PC-3 (cell line): ENCODE measurements at regions not wholly inside any gene's neighbourhood (a gene's known extent, or its start where the extent isn't known, plus 50 kb on each side); places are given as distances from the start of the nearest gene placed in this dataset.

Experiments
- ATAC-seq: fragments of 200-7000 bp; cut with Tn5 transposase; 2 replicates; pipeline ENCODE4 v1.9.1; 2020; ENCODE audit warnings: mild to moderate bottlenecking, moderate library complexity
- BruUV-seq: library from RNA; stranded (reverse); fragments of 400-500 nt; replicated peaks from 2 replicates; lab custom pipeline; 2021; lab: Mats Ljungman, UMichigan
- CTCF ChIA-PET: fragments of 300-600 bp; sonication (Branson Sonifier 250); formaldehyde crosslinking; loops from one replicate; lab custom pipeline; 2022; ENCODE audit warnings: antibody characterized with exemption; lab: Charles Lee
- POLR2A ChIA-PET: fragments of 300-600 bp; sonication (Branson Sonifier 250); formaldehyde crosslinking; loops from one replicate; lab custom pipeline; 2022; ENCODE audit warnings: antibody characterized with exemption; ENCODE audit not compliant: unreplicated experiment; lab: Charles Lee
- DNase-seq: peaks from one replicate; pipeline ENCODE4 v3.0.0-alpha.2; 2015
- H2AFZ ChIP-seq: fragments of 300-600 bp; sonication (generic); 2 replicates; pipeline ENCODE4 v1.6.0; 2016; ENCODE audit warnings: antibody characterized with exemption, low read length
- H3F3A ChIP-seq: fragments of 300-600 bp; sonication (generic); one replicate; pipeline ENCODE4 v1.6.0; 2017; ENCODE audit warnings: antibody characterized with exemption, low read length, control low read depth, mild to moderate bottlenecking; ENCODE audit not compliant: unreplicated experiment
- H3K27ac ChIP-seq: fragments of 300-600 bp; sonication (generic); 2 replicates; pipeline ENCODE4 v1.5.1; 2016; ENCODE audit warnings: mild to moderate bottlenecking, low read length
- H3K27me3 ChIP-seq: fragments of 300-600 bp; sonication (generic); 2 replicates; pipeline ENCODE4 v1.6.1; 2016; ENCODE audit warnings: low read length, mixed read lengths
- H3K36me3 ChIP-seq: fragments of 300-600 bp; sonication (generic); 2 replicates; pipeline ENCODE4 v1.6.1; 2016; ENCODE audit warnings: low read depth, mixed run types, low read length, mixed read lengths
- H3K4me1 ChIP-seq: fragments of 300-600 bp; sonication (generic); 2 replicates; pipeline ENCODE4 v1.5.1; 2016; ENCODE audit warnings: low read length; ENCODE audit not compliant: insufficient read depth
- H3K4me2 ChIP-seq: fragments of 300-600 bp; sonication (generic); 2 replicates; pipeline ENCODE4 v1.6.0; 2016; ENCODE audit warnings: low read length
- H3K4me3 ChIP-seq: fragments of 300-600 bp; sonication (generic); 2 replicates; pipeline ENCODE4 v1.5.1; 2016; ENCODE audit warnings: mild to moderate bottlenecking, low read length, mixed read lengths
- H3K79me2 ChIP-seq: fragments of 300-600 bp; sonication (generic); 2 replicates; pipeline ENCODE4 v1.6.1; 2017; ENCODE audit warnings: low read length, mixed read lengths
- H3K9ac ChIP-seq: fragments of 300-600 bp; sonication (generic); 2 replicates; pipeline ENCODE4 v1.6.0; 2016; ENCODE audit warnings: mild to moderate bottlenecking, low read length
- H3K9me2 ChIP-seq: fragments of 300-600 bp; sonication (generic); replicated peaks from 2 replicates; pipeline ENCODE4 v1.6.1; 2016; ENCODE audit warnings: mixed run types, low read length, mixed read lengths
- H3K9me3 ChIP-seq: fragments of 300-600 bp; sonication (generic); 2 replicates; pipeline ENCODE4 v1.6.1; 2016; ENCODE audit warnings: low read length, mixed read lengths
- H4K20me1 ChIP-seq: fragments of 300-600 bp; sonication (generic); 2 replicates; pipeline ENCODE4 v1.6.1; 2016; ENCODE audit warnings: low read length, mixed read lengths
- CTCF ChIP-seq: fragments of 300-600 bp; sonication (generic); conservative IDR thresholded peaks from 2 replicates; pipeline ENCODE4 v1.5.1; 2017; ENCODE audit warnings: antibody characterized with exemption, low read depth, mild to moderate bottlenecking, low read length
- EZH2 ChIP-seq: fragments of 300-600 bp; sonication (generic); IDR thresholded peaks from one replicate; pipeline ENCODE4 v1.6.1; 2017; ENCODE audit warnings: antibody characterized with exemption, mild to moderate bottlenecking, low read length; ENCODE audit not compliant: unreplicated experiment
- EZH2phosphoT487 ChIP-seq: fragments of 300-600 bp; sonication (generic); IDR thresholded peaks from 2 replicates; pipeline ENCODE4 v1.6.1; 2018; ENCODE audit warnings: mild to moderate bottlenecking, antibody characterized with exemption, low read length, borderline replicate concordance
- intact Hi-C: fragments of 100-400 bp; cut with micrococcal nuclease; formaldehyde crosslinking; loops from 2 replicates; pipeline ENCODE4 v1.9.0; 2023

GRCh38 chr5:174310243-174310642, 264.7 kb downstream of the NSG2 start:
- intact Hi-C loops = loop anchor here (10.0 kb wide), 1 partner anchor 1605 kb away; no protein-coding TSS in a partner anchor
- no peak overlapping the region for H3K4me3 ChIP-seq
- no peaks in the 10 kb centered on the region; the same call in 1 of the 2 replicates for H3K4me1 ChIP-seq
- POLR2A ChIA-PET = no interaction called here
- TF ChIP-seq EZH2phosphoT487 = no peak
- TF ChIP-seq EZH2 = no peak
- TF ChIP-seq CTCF = no peak
- H3F3A ChIP-seq = no peaks in the 10 kb centered on the region
- H3K9ac ChIP-seq = no peak overlapping the region
- DNase-seq (no peak), ATAC-seq (no peak)
- H3K9me2 ChIP-seq = no peaks in the 10 kb centered on the region
- H3K27me3 ChIP-seq = peaks cover 89% of the 10 kb centered on the region
- CTCF ChIA-PET = interaction anchor here (2.5 kb wide), 1 partner anchor 265 kb away, joined by 39 read pairs; the partner anchor contains the start of gene NSG2
- H3K27ac ChIP-seq = no peak overlapping the region
- no TSS peak for BruUV-seq
- H3K79me2 ChIP-seq = no peaks in the 10 kb centered on the region
- H3K9me3 ChIP-seq = no peaks in the 10 kb centered on the region
- no peaks in the 10 kb centered on the region for H3K36me3 ChIP-seq
- H2AFZ ChIP-seq = no peak overlapping the region
- no peaks in the 10 kb centered on the region for H4K20me1 ChIP-seq
- no peak overlapping the region for H3K4me2 ChIP-seq

- no peak for ATAC-seq
- intact Hi-C loops = loop anchor here (1.0 to 10.0 kb wide), 2 partner anchors 265 to 1606 kb away; partner anchors contain the start of gene NSG2
- Histone ChIP-seq H3F3A (no peaks in the 10 kb centered on the region), H3K4me3 (no peak overlapping the region), H2AFZ (no peak overlapping the region), H4K20me1 (no peaks in the 10 kb centered on the region), H3K27ac (no peak overlapping the region), H3K9me3 (no peaks in the 10 kb centered on the region), H3K36me3 (no peaks in the 10 kb centered on the region), H3K27me3 (peaks cover 89% of the 10 kb centered on the region), H3K9me2 (no peaks in the 10 kb centered on the region), H3K4me2 (no peak overlapping the region), H3K9ac (no peak overlapping the region), H3K79me2 (no peaks in the 10 kb centered on the region), H3K4me1 (no peaks in the 10 kb centered on the region; the same call in 1 of the 2 replicates)
- DNase-seq = no peak
- CTCF ChIA-PET = interaction anchor here (2.5 kb wide), 1 partner anchor 265 kb away, joined by 39 read pairs; the partner anchor contains the start of gene NSG2
- no TSS peak for BruUV-seq
- POLR2A ChIA-PET = no interaction called here
- TF ChIP-seq CTCF = no peak
- TF ChIP-seq EZH2 = no peak
- no peak for TF ChIP-seq EZH2phosphoT487
These were observed 265.2 kb downstream of the NSG2 start for GRCh38 chr5:174310706-174311105.

GRCh38 chr5:174311121-174311520, 265.6 kb downstream of the NSG2 start:
- no peaks in the 10 kb centered on the region for H3K9me3 ChIP-seq
- intact Hi-C loops = loop anchor here (1.0 to 10.0 kb wide), 2 partner anchors 266 to 1606 kb away; partner anchors contain the start of gene NSG2
- BruUV-seq = no TSS peak
- H3K79me2 ChIP-seq = no peaks in the 10 kb centered on the region
- H2AFZ ChIP-seq = no peak overlapping the region; the same call in 1 of the 2 replicates
- ChIA-PET CTCF (interaction anchor here (1.5 to 2.5 kb wide), 2 partner anchors 266 to 291 kb away, joined by 9 to 39 read pairs; partner anchors contain the start of gene NSG2), POLR2A (no interaction called here)
- no peak for TF ChIP-seq EZH2phosphoT487
- no peak overlapping the region for H3K9ac ChIP-seq
- no peak for ATAC-seq
- no peak for DNase-seq
- no peak overlapping the region for H3K4me3 ChIP-seq
- H3K9me2 ChIP-seq = no peaks in the 10 kb centered on the region
- no peaks in the 10 kb centered on the region for H4K20me1 ChIP-seq
- H3K27me3 ChIP-seq = peaks cover 86% of the 10 kb centered on the region
- H3K27ac ChIP-seq = no peak overlapping the region
- no peaks in the 10 kb centered on the region for H3F3A ChIP-seq
- no peaks in the 10 kb centered on the region; the same call in 1 of the 2 replicates for H3K4me1 ChIP-seq
- no peaks in the 10 kb centered on the region for H3K36me3 ChIP-seq
- H3K4me2 ChIP-seq = no peak overlapping the region
